ENCODE measurements at regions not wholly inside any gene's neighbourhood (a gene's known extent, or its start where the extent isn't known, plus 50 kb on each side); places are given as distances from the start of the nearest gene placed in this dataset.
"Not testable (repeated sequence)": the region's sequence is repeated elsewhere in the genome, so short reads cannot be mapped to it uniquely, and the experiment has no call there.

- no peak for DNase-seq
These were observed 488.4 kb downstream of the KLF5 start for GRCh38 chr13:73547239-73547638.

- no peak for DNase-seq
These were observed 485.4 kb downstream of the KLF5 start for GRCh38 chr13:73544175-73544574.

DNA sequence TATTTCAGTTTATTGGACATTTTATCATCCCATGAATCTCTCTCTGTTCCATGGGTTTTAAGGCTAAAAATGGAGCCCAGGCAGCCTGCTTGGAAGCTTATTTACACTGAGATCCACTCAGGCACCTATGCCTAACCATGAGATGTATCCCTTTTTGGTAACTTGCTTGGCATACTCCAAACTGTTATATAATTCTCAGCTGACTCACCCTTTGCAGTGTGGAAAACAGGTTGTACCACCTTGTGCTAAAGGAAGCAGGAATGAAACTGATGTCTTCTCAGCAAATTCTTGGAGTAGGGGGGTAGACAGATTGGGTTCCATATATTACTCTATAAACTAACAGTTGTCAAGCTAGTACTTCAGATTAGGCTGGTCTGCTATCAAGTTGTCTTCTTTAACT lies 483.6 kb downstream of the KLF5 start:
- no peak for DNase-seq

DNA sequence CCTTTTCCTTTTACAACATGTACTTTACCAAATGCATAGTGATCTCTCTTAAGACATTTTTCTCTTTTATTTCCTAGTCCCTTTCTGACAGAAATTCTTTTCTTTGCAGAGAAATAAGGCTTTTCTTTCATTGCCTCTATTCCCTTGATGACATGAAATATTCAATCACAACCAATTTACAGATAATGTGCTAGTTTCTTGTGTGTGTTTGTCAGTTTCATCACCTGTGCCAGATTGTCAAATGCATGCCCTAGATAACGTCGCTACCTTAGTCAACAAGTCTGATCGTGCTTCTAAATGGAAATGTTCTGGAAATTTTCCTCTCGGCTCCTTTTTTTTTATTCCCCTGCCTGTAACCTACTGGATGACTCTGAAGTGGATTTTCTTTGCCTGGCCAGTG lies 478.1 kb downstream of the KLF5 start:
- no peak for DNase-seq

- no peak for DNase-seq
These were observed 476.5 kb downstream of the KLF5 start for GRCh38 chr13:73535341-73535740.

GRCh38 chr13:73532987-73533510 lies 474.2 kb downstream of the KLF5 start:
- no peak for DNase-seq

DNA sequence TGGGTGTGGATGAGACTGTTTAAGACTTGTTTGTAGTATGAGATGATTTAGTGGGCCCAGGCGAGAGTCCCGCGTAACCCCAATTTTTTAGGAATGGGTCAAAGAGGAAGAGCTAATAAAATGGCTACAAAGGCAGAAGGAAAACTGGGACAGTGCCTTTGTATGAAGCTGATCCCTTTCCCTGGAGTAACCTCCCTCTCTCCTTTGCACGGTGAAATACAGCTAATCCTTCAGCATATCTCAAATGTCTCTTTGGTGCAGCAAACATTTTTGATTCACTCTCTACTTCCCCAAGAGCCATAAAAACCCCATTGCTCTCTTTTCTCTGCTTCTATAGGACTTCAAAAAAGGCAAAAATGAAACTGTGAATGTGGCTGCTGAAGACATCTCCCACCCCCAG lies 473.8 kb downstream of the KLF5 start:
- DNase-seq = no peak

- no peak for DNase-seq
These were observed 472.2 kb downstream of the KLF5 start for GRCh38 chr13:73531014-73531413.

GRCh38 chr13:73522937-73523336 lies 464.1 kb downstream of the KLF5 start:
- no peak for DNase-seq

GRCh38 chr13:73521985-73522524 lies 463.2 kb downstream of the KLF5 start:
- no peak for DNase-seq

- no peak for DNase-seq
These were observed 462.5 kb downstream of the KLF5 start for GRCh38 chr13:73521290-73521624.

- DNase-seq = no peak
These were observed 461.9 kb downstream of the KLF5 start for GRCh38 chr13:73520566-73521289.

DNA sequence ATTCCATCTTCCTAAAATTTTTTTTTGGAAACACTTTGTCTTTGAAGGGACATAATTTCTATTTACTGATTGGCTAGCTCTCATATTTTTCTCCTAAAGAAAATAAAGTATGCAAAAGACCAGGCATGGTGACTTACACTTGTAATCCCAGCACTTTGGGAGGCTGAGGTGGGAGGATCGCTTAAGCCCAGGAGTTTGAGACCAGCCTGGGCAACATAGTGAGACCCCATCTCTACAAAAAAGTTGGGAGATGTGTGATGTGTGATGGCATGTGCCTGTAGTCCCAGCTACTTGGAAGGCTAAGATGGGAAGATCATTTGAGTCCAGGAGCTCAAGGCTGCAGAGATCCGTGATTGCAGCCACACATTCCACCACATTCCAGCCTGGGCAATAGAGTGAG lies 461.3 kb downstream of the KLF5 start:
- DNase-seq = not testable (repeated sequence)

DNA sequence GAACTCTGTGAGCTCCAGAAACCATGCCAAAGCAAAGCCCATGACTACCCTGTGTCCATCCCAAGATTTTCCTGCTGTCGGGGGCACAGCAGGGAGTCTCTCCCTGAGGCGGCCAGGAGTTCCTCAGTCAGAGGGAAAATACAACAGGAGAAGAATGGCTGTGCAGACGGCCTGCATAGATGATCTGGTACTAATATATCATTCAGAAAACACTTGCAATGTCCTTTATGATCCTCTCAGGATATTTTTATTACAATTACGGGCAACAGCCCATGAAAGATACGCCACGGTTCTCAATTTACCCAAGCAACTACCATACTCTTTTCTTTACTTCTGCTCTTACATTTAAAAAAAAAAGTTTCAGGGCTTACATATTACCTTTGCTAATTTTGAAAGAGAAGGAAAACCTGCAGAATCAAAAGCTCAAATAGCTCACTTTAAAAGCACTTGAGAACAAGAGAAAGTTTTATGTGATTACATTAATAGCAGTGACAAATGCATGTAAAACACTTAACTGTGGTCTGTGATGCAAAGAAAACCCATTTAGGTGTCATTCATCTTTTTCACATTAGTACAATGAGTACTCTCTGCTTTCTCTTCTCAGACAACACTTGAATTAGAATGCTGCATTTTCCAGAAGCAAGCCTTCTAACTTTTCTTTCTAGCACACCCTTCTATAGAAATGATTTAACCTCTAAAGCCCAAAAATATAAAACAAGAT lies 460.8 kb downstream of the KLF5 start:
- DNase-seq = no peak

GRCh38 chr13:73517766-73518165 lies 459.0 kb downstream of the KLF5 start:
- no peak for DNase-seq

DNA sequence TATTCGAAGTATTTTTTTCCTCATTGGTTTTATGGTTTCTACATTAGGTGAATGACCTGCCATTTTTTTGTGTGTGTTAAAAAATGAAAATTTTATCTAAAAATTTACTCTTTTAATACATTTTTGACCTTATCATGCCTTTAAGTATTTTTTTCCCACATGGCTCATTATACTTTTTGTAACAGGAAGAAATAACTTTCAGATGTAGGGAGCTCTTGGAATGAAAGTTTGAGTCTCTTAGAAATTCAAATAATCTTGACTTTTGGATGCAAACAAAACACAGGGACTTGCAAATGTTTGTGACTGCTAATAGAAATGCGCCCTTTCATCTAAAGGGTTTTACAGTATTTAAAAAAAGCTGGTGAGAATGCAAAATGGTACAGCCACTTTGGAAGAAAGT lies 457.9 kb downstream of the KLF5 start:
- DNase-seq = no peak

DNA sequence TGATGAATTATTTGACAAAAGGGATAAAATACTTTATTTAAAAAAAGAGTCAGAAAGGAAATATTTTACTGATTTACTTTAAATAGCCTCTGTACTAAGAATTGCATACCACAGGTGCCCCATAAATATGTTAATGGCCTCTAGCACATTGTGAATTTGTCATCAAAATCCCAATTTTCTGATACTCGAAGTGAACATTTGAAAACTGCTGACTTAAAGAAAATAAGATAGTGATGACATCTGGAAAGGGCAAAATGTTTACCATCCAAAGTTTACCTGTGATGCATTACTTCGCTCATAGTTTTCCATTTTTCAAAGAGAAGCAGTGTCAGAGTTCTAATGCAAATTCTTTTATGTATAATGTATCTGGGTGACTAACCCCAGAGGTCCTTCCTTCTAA lies 455.4 kb downstream of the KLF5 start:
- DNase-seq = no peak

- DNase-seq = no peak
These were observed 454.9 kb downstream of the KLF5 start for GRCh38 chr13:73513751-73514150.

DNA sequence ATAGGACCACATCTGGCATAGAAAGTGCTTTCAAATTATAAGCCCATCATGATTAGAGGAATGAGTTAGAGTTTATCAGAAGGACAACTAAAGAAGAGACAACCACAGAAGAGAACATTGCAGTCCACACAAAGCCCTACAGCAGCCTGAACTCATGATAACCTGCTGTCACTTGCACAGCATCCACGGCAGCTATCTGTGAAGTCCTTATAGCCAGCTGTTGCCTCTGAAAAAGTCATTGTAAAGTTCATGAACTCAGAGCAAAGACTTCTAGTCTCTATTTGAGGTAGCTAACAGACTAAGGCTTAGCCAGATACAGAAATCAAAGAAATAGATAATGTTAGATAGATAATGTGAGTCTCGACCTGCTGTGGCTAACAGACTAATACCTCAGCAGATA lies 450.0 kb downstream of the KLF5 start:
- DNase-seq = no peak

DNA sequence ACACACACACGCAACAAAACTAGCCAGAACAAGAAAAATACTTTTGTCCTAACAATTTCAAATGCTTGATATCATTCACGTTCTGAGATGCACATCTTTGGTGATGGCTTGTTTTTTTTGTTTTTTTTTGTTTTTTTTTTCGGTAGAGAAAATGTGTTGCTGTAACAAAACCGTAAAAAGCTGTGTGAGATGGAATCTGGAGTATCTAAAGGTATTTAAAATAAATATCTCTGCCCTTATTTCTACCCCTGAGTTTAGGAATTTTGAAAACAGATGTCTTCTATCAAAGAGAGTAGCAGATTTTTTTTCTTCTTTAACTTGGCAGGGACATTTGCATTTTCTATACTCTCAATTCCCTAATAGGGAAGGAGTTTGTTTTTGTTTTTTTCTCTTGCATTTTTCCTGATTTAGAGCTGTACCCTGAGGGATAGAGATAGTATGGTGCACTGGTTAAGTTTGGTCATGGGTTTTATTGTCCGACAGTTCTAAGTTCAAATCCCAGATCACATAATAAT lies 446.6 kb downstream of the KLF5 start:
- no peak for DNase-seq

DNA sequence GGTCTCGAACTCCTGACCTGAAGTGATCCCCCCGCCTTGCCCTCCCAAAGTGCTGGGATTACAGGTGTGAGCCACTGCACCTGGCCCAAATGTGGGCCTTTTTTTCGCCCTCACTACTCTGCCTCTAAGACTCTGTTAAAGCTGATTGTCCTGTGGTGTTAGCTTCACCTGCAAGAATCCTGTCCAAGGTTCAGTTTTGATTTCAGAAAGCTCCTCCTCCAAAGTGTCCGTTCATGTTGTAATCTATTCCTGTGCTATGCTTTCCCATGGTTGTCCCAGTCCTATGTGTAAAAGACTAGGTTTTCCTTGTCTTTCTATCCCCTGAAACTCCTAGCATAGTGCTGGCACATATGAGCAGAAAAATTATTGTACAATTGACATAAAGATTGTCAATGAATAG lies 440.9 kb downstream of the KLF5 start:
- no peak for DNase-seq

GRCh38 chr13:73497430-73497829 lies 438.6 kb downstream of the KLF5 start:
- DNase-seq = no peak

- no peak for DNase-seq
These were observed 437.9 kb downstream of the KLF5 start for GRCh38 chr13:73496711-73497110.

DNA sequence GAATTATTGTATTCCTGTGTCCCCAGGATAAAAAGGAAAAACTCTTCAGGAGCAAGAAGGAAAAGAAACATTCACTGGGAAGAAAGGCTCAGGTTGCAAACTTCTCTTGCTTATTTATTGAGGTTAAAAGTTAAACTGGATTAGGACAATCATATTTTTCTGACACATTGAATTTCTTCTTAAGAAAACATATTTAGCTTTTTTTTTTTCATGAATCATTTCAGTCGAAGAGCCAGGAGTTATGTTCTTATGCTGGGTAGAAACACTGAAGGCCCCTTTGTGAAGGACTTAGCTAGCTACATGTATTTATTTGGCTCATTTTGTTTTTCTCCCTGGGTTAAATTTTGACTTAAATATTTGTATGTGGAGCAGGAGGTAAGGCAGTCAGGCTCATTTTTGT lies 434.0 kb downstream of the KLF5 start:
- DNase-seq = no peak
